ENCODE measurements at regions not wholly inside any gene's neighbourhood (a gene's known extent, or its start where the extent isn't known, plus 50 kb on each side); places are given as distances from the start of the nearest gene placed in this dataset.

DNA sequence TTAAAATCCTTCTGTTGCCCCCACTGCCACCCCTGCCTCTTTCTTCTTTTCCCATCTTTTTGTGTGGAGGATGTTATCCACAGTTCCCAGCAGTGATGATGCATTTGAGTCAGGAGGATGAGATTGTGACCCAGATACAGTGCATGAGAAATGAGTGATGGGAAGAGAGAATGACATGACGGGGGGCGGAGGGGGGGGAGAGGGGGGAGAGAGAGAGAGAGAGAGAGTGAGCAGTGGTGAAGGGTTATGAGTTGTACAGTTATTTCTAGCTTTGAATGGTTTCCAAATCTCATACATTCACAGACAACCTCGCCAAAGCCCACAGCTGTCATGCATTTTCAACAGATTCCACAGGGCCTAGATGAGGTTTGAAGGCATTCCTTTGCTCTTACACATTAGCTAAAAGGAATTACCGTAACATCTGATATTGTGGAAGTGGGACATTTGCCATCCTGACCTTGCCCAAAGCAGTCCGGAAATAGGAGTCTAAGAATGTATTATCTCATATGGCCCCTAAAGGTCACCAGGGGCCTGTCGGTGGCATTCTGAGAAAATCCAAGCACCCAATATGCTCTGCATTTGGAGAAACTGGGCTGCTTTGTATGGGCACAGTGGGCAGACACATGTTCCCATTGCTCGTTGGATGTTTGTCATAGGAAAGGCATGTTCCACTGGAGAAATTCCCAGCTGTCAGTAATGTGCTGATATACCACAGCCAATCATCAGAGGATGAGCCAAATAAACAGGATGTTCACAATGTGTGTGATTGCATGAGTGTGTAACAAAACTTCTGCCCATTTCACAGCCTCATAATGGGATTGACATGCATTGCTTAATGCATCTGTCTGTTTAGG lies 435.8 kb downstream of the SPRY1 start:
- H3K4me1 Mint-ChIP-seq = peaks cover 47% of the 10 kb centered on the region

DNA sequence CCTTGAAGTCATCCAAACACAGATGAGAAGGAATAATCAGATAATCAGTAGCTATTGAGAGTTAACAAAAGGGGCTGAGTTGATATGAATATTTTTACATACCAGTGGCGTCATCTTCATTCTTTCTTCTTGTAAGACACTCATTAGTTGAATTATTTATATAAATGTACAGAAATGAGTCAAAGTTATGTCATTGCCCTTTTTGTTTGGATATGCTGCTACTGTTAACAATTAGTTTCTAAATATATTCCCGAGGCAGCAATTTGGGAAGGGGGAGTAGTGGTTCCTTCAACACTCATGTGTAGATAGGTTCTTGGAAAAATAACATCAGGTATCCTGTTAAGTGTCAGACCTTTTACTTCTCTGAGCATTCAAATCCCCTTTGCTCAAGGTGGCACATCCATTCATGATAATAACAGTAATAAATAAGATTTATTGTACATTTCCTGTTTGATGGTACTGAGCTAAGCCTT lies 436.6 kb downstream of the SPRY1 start:
- peaks cover 6% of the 10 kb centered on the region for H3K36me3 Mint-ChIP-seq (ENCODE audit: low read depth)
- peaks cover 46% of the 10 kb centered on the region for H3K4me1 Mint-ChIP-seq

More for the DNA sequence above, 435.8 kb downstream of the SPRY1 start:
- Mint-ChIP-seq H3K36me3 (ENCODE audit: low read depth) (peaks cover 8% of the 10 kb centered on the region), H3K9me3 (peaks cover 5% of the 10 kb centered on the region), H3K4me3 (peak overlapping the region; percentile 12), H3K27me3 (ENCODE audit: low read depth) (no peaks in the 10 kb centered on the region), H3K27ac (ENCODE audit: unreplicated experiment) (peak overlapping the region; percentile 65)
- TF ChIP-seq, protein P1, sequence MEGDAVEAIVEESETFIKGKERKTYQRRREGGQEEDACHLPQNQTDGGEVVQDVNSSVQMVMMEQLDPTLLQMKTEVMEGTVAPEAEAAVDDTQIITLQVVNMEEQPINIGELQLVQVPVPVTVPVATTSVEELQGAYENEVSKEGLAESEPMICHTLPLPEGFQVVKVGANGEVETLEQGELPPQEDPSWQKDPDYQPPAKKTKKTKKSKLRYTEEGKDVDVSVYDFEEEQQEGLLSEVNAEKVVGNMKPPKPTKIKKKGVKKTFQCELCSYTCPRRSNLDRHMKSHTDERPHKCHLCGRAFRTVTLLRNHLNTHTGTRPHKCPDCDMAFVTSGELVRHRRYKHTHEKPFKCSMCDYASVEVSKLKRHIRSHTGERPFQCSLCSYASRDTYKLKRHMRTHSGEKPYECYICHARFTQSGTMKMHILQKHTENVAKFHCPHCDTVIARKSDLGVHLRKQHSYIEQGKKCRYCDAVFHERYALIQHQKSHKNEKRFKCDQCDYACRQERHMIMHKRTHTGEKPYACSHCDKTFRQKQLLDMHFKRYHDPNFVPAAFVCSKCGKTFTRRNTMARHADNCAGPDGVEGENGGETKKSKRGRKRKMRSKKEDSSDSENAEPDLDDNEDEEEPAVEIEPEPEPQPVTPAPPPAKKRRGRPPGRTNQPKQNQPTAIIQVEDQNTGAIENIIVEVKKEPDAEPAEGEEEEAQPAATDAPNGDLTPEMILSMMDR (conservative IDR thresholded peaks at IDR 0.05) = no peak
- no peak for DNase-seq (ENCODE audit: low read depth, low spot score)

DNA sequence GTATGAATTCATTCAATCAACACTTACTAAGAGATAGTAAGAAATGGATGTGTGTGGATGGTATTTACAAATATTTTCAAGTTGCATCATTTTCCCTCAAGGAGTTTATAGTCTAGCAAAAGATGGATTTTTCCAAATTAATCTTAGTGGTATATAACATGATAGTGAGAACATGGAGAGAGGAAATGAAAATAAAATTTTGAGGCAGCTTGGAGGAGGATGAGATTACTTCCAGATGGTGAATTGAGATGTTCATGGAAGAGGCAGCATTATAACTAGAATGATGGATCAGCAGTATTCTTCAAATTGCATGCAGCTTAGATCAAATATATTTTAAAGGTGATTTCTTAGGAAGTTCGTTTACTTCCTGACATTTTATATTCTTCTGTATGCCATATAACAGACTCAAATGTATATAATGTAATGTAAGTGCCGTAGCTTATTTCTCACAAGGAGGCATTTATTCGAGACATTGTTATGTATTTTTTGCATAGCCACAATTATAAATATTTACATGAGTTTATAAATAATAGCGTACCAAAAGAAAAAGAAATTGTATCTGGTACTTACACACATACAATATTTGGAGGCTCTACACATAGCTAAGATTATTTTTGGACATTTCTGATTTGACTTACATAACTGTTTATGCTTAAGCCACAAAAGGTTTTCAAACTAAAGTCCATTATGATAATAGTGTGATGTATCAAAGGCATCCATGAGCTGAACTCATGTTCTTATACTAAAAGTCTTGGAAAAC lies 439.4 kb downstream of the SPRY1 start:
- H3K9me3 Mint-ChIP-seq = no peaks in the 10 kb centered on the region
- no peak for DNase-seq (ENCODE audit: low read depth, low spot score)
- H3K4me3 Mint-ChIP-seq = no peak overlapping the region
- peaks cover 2% of the 10 kb centered on the region for H3K36me3 Mint-ChIP-seq (ENCODE audit: low read depth)
- H3K27me3 Mint-ChIP-seq (ENCODE audit: low read depth) = no peaks in the 10 kb centered on the region
- peaks cover 49% of the 10 kb centered on the region for H3K4me1 Mint-ChIP-seq
- TF ChIP-seq, protein P1 (conservative IDR thresholded peaks at IDR 0.05) = no peak
- no peak overlapping the region for H3K27ac Mint-ChIP-seq (ENCODE audit: unreplicated experiment)

More for the DNA sequence above, 436.6 kb downstream of the SPRY1 start:
- H3K9me3 Mint-ChIP-seq = peaks cover 3% of the 10 kb centered on the region
- no peak for DNase-seq (ENCODE audit: low read depth, low spot score)
- H3K27ac Mint-ChIP-seq (ENCODE audit: unreplicated experiment) = peak overlapping the region; percentile 10
- TF ChIP-seq, protein P1 (conservative IDR thresholded peaks at IDR 0.05) = no peak
- no peak overlapping the region for H3K4me3 Mint-ChIP-seq
- no peaks in the 10 kb centered on the region for H3K27me3 Mint-ChIP-seq (ENCODE audit: low read depth)

DNA sequence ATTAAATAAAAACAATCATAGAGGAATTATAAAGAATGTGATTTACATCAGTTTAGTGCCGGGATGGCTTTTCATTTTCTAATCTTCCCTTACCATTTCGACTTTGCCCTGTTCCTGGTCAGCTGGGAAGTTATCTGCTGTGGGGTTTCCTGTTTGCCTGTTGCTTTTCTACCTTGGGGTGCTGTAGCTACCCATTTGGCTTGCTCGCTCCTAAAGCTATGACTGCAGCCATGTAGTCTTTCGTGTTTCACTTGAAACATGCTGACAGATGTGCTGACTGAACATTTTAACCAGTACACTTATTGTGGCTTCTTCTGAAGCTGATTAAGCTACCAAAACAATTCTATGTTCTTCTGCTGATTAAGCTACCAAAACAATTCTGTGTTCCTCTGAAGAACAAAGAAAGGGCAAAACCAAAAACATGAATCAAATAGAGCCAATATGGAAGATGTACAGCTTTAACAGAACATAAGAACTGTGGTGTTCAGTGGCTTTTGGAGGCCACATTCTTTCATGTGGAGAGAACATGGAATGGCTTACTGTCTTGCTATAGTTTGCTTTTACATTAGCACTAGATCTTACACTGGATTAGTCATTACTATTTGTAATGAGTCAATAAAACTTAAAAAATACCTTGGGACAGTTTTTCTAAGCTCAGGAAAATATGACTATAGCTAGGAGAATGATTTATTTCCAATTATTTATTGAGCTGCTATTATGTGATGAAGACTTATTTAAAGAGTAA lies 440.4 kb downstream of the SPRY1 start:
- no peak overlapping the region for H3K4me3 Mint-ChIP-seq
- H3K27me3 Mint-ChIP-seq (ENCODE audit: low read depth) = no peaks in the 10 kb centered on the region
- DNase-seq (ENCODE audit: low read depth, low spot score) = no peak
- no peaks in the 10 kb centered on the region for H3K9me3 Mint-ChIP-seq
- H3K36me3 Mint-ChIP-seq (ENCODE audit: low read depth) = peaks cover 2% of the 10 kb centered on the region
- TF ChIP-seq, protein P1 (conservative IDR thresholded peaks at IDR 0.05) = no peak
- peaks cover 38% of the 10 kb centered on the region for H3K4me1 Mint-ChIP-seq
- peak overlapping the region; percentile 44 for H3K27ac Mint-ChIP-seq (ENCODE audit: unreplicated experiment)

DNA sequence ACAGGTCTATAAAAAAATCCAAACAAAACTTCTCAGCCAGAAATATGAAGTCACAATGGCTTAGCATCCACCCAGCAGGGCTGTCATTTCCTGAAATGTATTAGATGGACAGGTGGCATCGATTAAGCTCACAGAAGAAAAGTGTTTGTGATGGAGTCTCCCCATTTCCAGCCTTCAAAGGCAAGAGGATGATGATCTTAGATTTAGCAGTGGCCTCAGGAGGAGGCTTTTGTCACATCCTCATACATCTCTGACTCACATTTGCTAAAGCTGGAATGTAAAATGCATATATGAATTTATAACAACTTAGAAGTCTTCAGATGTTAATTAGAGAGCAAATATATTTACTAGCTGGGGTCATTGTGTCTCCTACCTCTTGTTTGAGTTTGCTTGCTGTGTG lies 441.9 kb downstream of the SPRY1 start:
- peak overlapping the region; percentile 39 for H3K27ac Mint-ChIP-seq (ENCODE audit: unreplicated experiment)
- H3K4me3 Mint-ChIP-seq = no peak overlapping the region
- DNase-seq (ENCODE audit: low read depth, low spot score) = no peak
- H3K9me3 Mint-ChIP-seq = peaks cover under 1% of the 10 kb centered on the region
- no peaks in the 10 kb centered on the region for H3K27me3 Mint-ChIP-seq (ENCODE audit: low read depth)
- H3K4me1 Mint-ChIP-seq = peaks cover 31% of the 10 kb centered on the region
- peaks cover 8% of the 10 kb centered on the region for H3K36me3 Mint-ChIP-seq (ENCODE audit: low read depth)
- TF ChIP-seq, protein P1 (conservative IDR thresholded peaks at IDR 0.05) = no peak
